ENCODE measurements at regions not wholly inside any gene's neighbourhood (a gene's known extent, or its start where the extent isn't known, plus 50 kb on each side); places are given as distances from the start of the nearest gene placed in this dataset.
"Not testable (repeated sequence)": the region's sequence is repeated elsewhere in the genome, so short reads cannot be mapped to it uniquely, and the experiment has no call there.

- no peak for DNase-seq (ENCODE audit: extremely low read depth, insufficient read length)
- no peaks in the 10 kb centered on the region for H3K36me3 ChIP-seq (ENCODE audit: control insufficient read depth, insufficient read depth, low read length)
- no peak for TF ChIP-seq CTCF (IDR thresholded peaks at IDR 0.05; ENCODE audit: insufficient read depth, low read length, poor library complexity, severe bottlenecking)
- H3K27me3 ChIP-seq (replicated peaks; ENCODE audit: control insufficient read depth, insufficient read depth, low read length) = no peaks in the 10 kb centered on the region; the same call in 1 of the 2 replicates
- no peak overlapping the region for H3K4me3 ChIP-seq (replicated peaks; ENCODE audit: low read depth, low read length)
Observed at GRCh38 chr1:197994907-197995407, 77.8 kb downstream of the LHX9 start.

- Histone ChIP-seq H3K4me3 (replicated peaks; ENCODE audit: low read depth, low read length) (no peak overlapping the region), H3K27me3 (replicated peaks; ENCODE audit: control insufficient read depth, insufficient read depth, low read length) (no peaks in the 10 kb centered on the region; the same call in 1 of the 2 replicates), H3K36me3 (ENCODE audit: control insufficient read depth, insufficient read depth, low read length) (no peaks in the 10 kb centered on the region)
- no peak for DNase-seq (ENCODE audit: extremely low read depth, insufficient read length)
- TF ChIP-seq CTCF (IDR thresholded peaks at IDR 0.05; ENCODE audit: insufficient read depth, low read length, poor library complexity, severe bottlenecking) = no peak
Observed at GRCh38 chr1:197995408-197996258, 78.5 kb downstream of the LHX9 start.

- not testable (repeated sequence) for H3K27me3 ChIP-seq (replicated peaks; ENCODE audit: control insufficient read depth, insufficient read depth, low read length); H3K4me3 ChIP-seq (replicated peaks; ENCODE audit: low read depth, low read length); DNase-seq (ENCODE audit: extremely low read depth, insufficient read length); H3K36me3 ChIP-seq (ENCODE audit: control insufficient read depth, insufficient read depth, low read length)
Observed at GRCh38 chr1:197996259-197996512, 79.0 kb downstream of the LHX9 start.

GRCh38 chr1:197998110-197998509 lies 80.9 kb downstream of the LHX9 start:
- Histone ChIP-seq H3K36me3 (ENCODE audit: control insufficient read depth, insufficient read depth, low read length) (no peaks in the 10 kb centered on the region), H3K4me3 (replicated peaks; ENCODE audit: low read depth, low read length) (no peak overlapping the region), H3K27me3 (replicated peaks; ENCODE audit: control insufficient read depth, insufficient read depth, low read length) (no peaks in the 10 kb centered on the region; the same call in 1 of the 2 replicates)
- TF ChIP-seq CTCF (IDR thresholded peaks at IDR 0.05; ENCODE audit: insufficient read depth, low read length, poor library complexity, severe bottlenecking) = no peak
- DNase-seq (ENCODE audit: extremely low read depth, insufficient read length) = no peak

- H3K36me3 ChIP-seq (ENCODE audit: control insufficient read depth, insufficient read depth, low read length) = no peaks in the 10 kb centered on the region
- DNase-seq (ENCODE audit: extremely low read depth, insufficient read length) = peak; percentile 19
- TF ChIP-seq CTCF (IDR thresholded peaks at IDR 0.05; ENCODE audit: insufficient read depth, low read length, poor library complexity, severe bottlenecking) = no peak
- no peak overlapping the region for H3K4me3 ChIP-seq (replicated peaks; ENCODE audit: low read depth, low read length)
- H3K27me3 ChIP-seq (replicated peaks; ENCODE audit: control insufficient read depth, insufficient read depth, low read length) = no peaks in the 10 kb centered on the region; the same call in 1 of the 2 replicates
Observed at GRCh38 chr1:198001776-198002408, 84.7 kb downstream of the LHX9 start.

- H3K4me3 ChIP-seq (replicated peaks; ENCODE audit: low read depth, low read length) = no peak overlapping the region
- no peaks in the 10 kb centered on the region for H3K36me3 ChIP-seq (ENCODE audit: control insufficient read depth, insufficient read depth, low read length)
- no peak for DNase-seq (ENCODE audit: extremely low read depth, insufficient read length)
- H3K27me3 ChIP-seq (replicated peaks; ENCODE audit: control insufficient read depth, insufficient read depth, low read length) = no peaks in the 10 kb centered on the region; the same call in 1 of the 2 replicates
- TF ChIP-seq CTCF (IDR thresholded peaks at IDR 0.05; ENCODE audit: insufficient read depth, low read length, poor library complexity, severe bottlenecking) = no peak
Observed at GRCh38 chr1:198003468-198003867, 86.3 kb downstream of the LHX9 start.

Measured in GM06990 (cell line).